ENCODE measurements at regions not wholly inside any gene's neighbourhood (a gene's known extent, or its start where the extent isn't known, plus 50 kb on each side); places are given as distances from the start of the nearest gene placed in this dataset.
"Not testable (repeated sequence)": the region's sequence is repeated elsewhere in the genome, so short reads cannot be mapped to it uniquely, and the experiment has no call there.

GRCh38 chr13:18624061-18624460, 557.6 kb downstream of the TUBA3C start:
- not testable (repeated sequence) for DNase-seq

GRCh38 chr13:18618442-18618841, 563.2 kb downstream of the TUBA3C start:
- not testable (repeated sequence) for DNase-seq

- not testable (repeated sequence) for DNase-seq
Measured at GRCh38 chr13:18610476-18610875, 571.1 kb downstream of the TUBA3C start.

- DNase-seq = not testable (repeated sequence)
Measured at GRCh38 chr13:18609371-18609770, 572.3 kb downstream of the TUBA3C start.

GRCh38 chr13:18608851-18609250, 572.8 kb downstream of the TUBA3C start:
- DNase-seq = not testable (repeated sequence)

GRCh38 chr13:18600366-18600765, 581.3 kb downstream of the TUBA3C start:
- not testable (repeated sequence) for DNase-seq

GRCh38 chr13:18599791-18600211, 581.8 kb downstream of the TUBA3C start:
- DNase-seq = not testable (repeated sequence)

GRCh38 chr13:18598543-18598942, 583.1 kb downstream of the TUBA3C start:
- not testable (repeated sequence) for DNase-seq

GRCh38 chr13:18597940-18598339, 583.7 kb downstream of the TUBA3C start:
- DNase-seq = not testable (repeated sequence)

- DNase-seq = not testable (repeated sequence)
Measured at GRCh38 chr13:18577103-18577502, 604.5 kb downstream of the TUBA3C start.

- DNase-seq = not testable (repeated sequence)
Measured at GRCh38 chr13:18567890-18568289, 613.7 kb downstream of the TUBA3C start.
